Left lung (tissue), 4 donors: ENCODE measurements at regions not wholly inside any gene's neighbourhood (a gene's known extent, or its start where the extent isn't known, plus 50 kb on each side); places are given as distances from the start of the nearest gene placed in this dataset.

Source experiments
- ATAC-seq: fragments of 200-7000 bp; cut with Tn5 transposase; one replicate; pipeline ENCODE4 v1.9.1; 2020; ENCODE audit warnings: moderate library complexity
- DNase-seq, 4 donors: peaks; one replicate each; pipeline ENCODE4 v3.0.0-alpha.2; 2013 to 2020
- H3K27ac ChIP-seq, 2 donors: fragments of 200-600 bp; sonication (generic) in 1 of 2; one replicate each; pipeline versions ENCODE4 v1.5.0 to v1.8.0; 2020 to 2021
- H3K27me3 ChIP-seq, 2 donors: fragments of 200-600 bp; sonication (generic) in 1 of 2; one replicate each; pipeline versions ENCODE4 v1.5.0 to v1.8.0; 2020 to 2021
- H3K36me3 ChIP-seq, 2 donors: fragments of 200-600 bp; sonication (generic) in 1 of 2; one replicate each; pipeline versions ENCODE4 v1.5.0 to v1.8.0; 2020 to 2021
- H3K4me1 ChIP-seq, 2 donors: fragments of 200-600 bp; one replicate each; pipeline ENCODE4 v1.8.0; 2021
- H3K4me3 ChIP-seq, 2 donors: fragments of 200-600 bp; sonication (generic) in 1 of 2; one replicate each; pipeline versions ENCODE4 v1.5.0 to v1.8.0; 2020 to 2021; ENCODE audit warnings: mild to moderate bottlenecking in 1 of 2
- H3K9me3 ChIP-seq, 2 donors: fragments of 200-600 bp; sonication (generic) in 1 of 2; one replicate each; pipeline versions ENCODE4 v1.5.0 to v1.8.0; 2020 to 2021
- CTCF ChIP-seq, 2 donors: fragments of 200-600 bp; sonication (generic) in 1 of 2; IDR thresholded peaks; one replicate each; pipeline versions ENCODE4 v1.5.0 to v1.8.0; 2021; ENCODE audit warnings: antibody characterized with exemption in 2 of 2
- intact Hi-C, 2 donors: fragments of 100-400 bp; cut with DNase I; formaldehyde crosslinking; loops; one replicate each; pipeline versions ENCODE4 v1.11.2 to v1.14.2; 2022
- donor health status: DM: no; HTN: yes; CAD: no.
- donor health status: DM: no; HTN: no; CAD: no.

GRCh38 chr2:217703999-217704398, 298.8 kb downstream of the TNS1 start:
- Histone ChIP-seq H3K36me3 (no peaks in the 10 kb centered on the region), H3K27ac (no peak overlapping the region), H3K9me3 (no peaks in the 10 kb centered on the region), H3K27me3 (no peaks in the 10 kb centered on the region), H3K4me3 (no peak overlapping the region), H3K4me1 (no peaks in the 10 kb centered on the region)
- no peak for ATAC-seq
- DNase-seq = no peak
- no peak for TF ChIP-seq CTCF (IDR thresholded peaks at IDR 0.05)
- intact Hi-C loops = no loop called here

- Histone ChIP-seq H3K36me3 (no peaks in the 10 kb centered on the region), H3K9me3 (no peaks in the 10 kb centered on the region), H3K4me3 (no peak overlapping the region), H3K4me1 (no peaks in the 10 kb centered on the region), H3K27ac (no peak overlapping the region), H3K27me3 (no peaks in the 10 kb centered on the region)
- intact Hi-C loops = no loop called here
- TF ChIP-seq CTCF (IDR thresholded peaks at IDR 0.05) = no peak
- no peak for ATAC-seq
- DNase-seq = no peak
Observed at GRCh38 chr2:217703102-217703501, 299.7 kb downstream of the TNS1 start.

- no peaks in the 10 kb centered on the region for H3K27me3 ChIP-seq
- no peak for DNase-seq
- no peak for ATAC-seq
- no peak overlapping the region for H3K27ac ChIP-seq
- no peak overlapping the region for H3K4me3 ChIP-seq
- H3K36me3 ChIP-seq = no peaks in the 10 kb centered on the region
- no peaks in the 10 kb centered on the region for H3K4me1 ChIP-seq
- intact Hi-C loops = no loop called here
- TF ChIP-seq CTCF (IDR thresholded peaks at IDR 0.05) = no peak
- no peaks in the 10 kb centered on the region for H3K9me3 ChIP-seq
Observed at GRCh38 chr2:217701622-217702021, 301.2 kb downstream of the TNS1 start.

GRCh38 chr2:217698691-217699090, 304.1 kb downstream of the TNS1 start:
- no peak for ATAC-seq
- Histone ChIP-seq H3K4me1 (no peaks in the 10 kb centered on the region), H3K4me3 (no peak overlapping the region), H3K27me3 (no peaks in the 10 kb centered on the region), H3K36me3 (no peaks in the 10 kb centered on the region), H3K9me3 (no peaks in the 10 kb centered on the region), H3K27ac (no peak overlapping the region)
- no peak for TF ChIP-seq CTCF (IDR thresholded peaks at IDR 0.05)
- intact Hi-C loops = no loop called here
- no peak for DNase-seq

- no peak for TF ChIP-seq CTCF (IDR thresholded peaks at IDR 0.05)
- peak overlapping the region in 1 of 2 donors; percentile 27 for H3K27ac ChIP-seq
- H3K27me3 ChIP-seq = no peaks in the 10 kb centered on the region
- H3K36me3 ChIP-seq = no peaks in the 10 kb centered on the region
- H3K4me3 ChIP-seq = no peak overlapping the region
- H3K9me3 ChIP-seq = no peaks in the 10 kb centered on the region
- intact Hi-C loops = no loop called here
- peak; percentile 46 for ATAC-seq
- no peak for DNase-seq
- H3K4me1 ChIP-seq = no peaks in the 10 kb centered on the region
Observed at GRCh38 chr2:217695033-217695520, 307.7 kb downstream of the TNS1 start.
